Heart right ventricle (tissue), 16 donors: ENCODE measurements at regions not wholly inside any gene's neighbourhood (a gene's known extent, or its start where the extent isn't known, plus 50 kb on each side); places are given as distances from the start of the nearest gene placed in this dataset.

ENCODE experiments used
- ATAC-seq, 8 donors: fragments of 200-7000 bp; cut with Tn5 transposase; one replicate each; pipeline ENCODE4 v1.9.1; 2020; ENCODE audit warnings: mild to moderate bottlenecking in 8 of 8, moderate library complexity in 8 of 8, moderate number of reproducible peaks in 1 of 8
- DNase-seq, 2 donors: peaks; one replicate each; pipeline ENCODE4 v3.0.0-alpha.2; 2020
- H3K27ac ChIP-seq, 10 donors: fragments of 200-600 bp; sonication (generic) in 2 of 10; one replicate each; pipeline versions ENCODE4 v1.5.0 to v1.8.0; 2020 to 2022; ENCODE audit warnings: mild to moderate bottlenecking in 3 of 10
- H3K27me3 ChIP-seq, 7 donors: fragments of 200-600 bp; one replicate each; pipeline ENCODE4 v1.8.0; 2021 to 2022; ENCODE audit warnings: mild to moderate bottlenecking in 2 of 7
- H3K36me3 ChIP-seq, 9 donors: fragments of 200-600 bp; sonication (generic) in 1 of 9; one replicate each; pipeline versions ENCODE4 v1.5.0 to v1.8.0; 2020 to 2022; ENCODE audit warnings: mild to moderate bottlenecking in 2 of 9
- H3K4me1 ChIP-seq, 9 donors: fragments of 200-600 bp; sonication (generic) in 1 of 9; one replicate each; pipeline versions ENCODE4 v1.5.0 to v1.8.0; 2020 to 2022; ENCODE audit warnings: mild to moderate bottlenecking in 4 of 9
- H3K4me3 ChIP-seq, 10 donors: fragments of 200-600 bp; sonication (generic) in 2 of 10; one replicate each; pipeline versions ENCODE4 v1.5.0 to v1.8.0; 2020 to 2022; ENCODE audit warnings: mild to moderate bottlenecking in 7 of 10, moderate library complexity in 2 of 10
- H3K9me3 ChIP-seq, 11 donors: fragments of 200-600 bp in 10 of 11; sonication (generic) in 2 of 11; one replicate each; pipeline versions ENCODE4 v1.5.0 to v1.8.0; 2013 to 2022; ENCODE audit warnings: mild to moderate bottlenecking in 2 of 11, control low read depth in 1 of 11, moderate library complexity in 1 of 11
- CTCF ChIP-seq, 9 donors: fragments of 200-600 bp; sonication (generic) in 2 of 9; IDR thresholded peaks; one replicate each; pipeline versions ENCODE4 v1.5.0 to v1.8.0; 2021 to 2022; ENCODE audit warnings: antibody characterized with exemption in 9 of 9, mild to moderate bottlenecking in 5 of 9, moderate library complexity in 1 of 9
- WGBS, 2 donors: extraction: QIAGEN DNeasy Blood & Tissue Kit; methylation state at CpG; one replicate each; pipeline ENCODE4 v1.1.7; 2013; ENCODE audit warnings: inconsistent platforms in 1 of 2; 5-methylcytosine and 5-hydroxymethylcytosine counted together
- intact Hi-C, 10 donors: fragments of 100-400 bp; cut with DNase I; formaldehyde crosslinking; loops; one replicate each; pipeline versions ENCODE4 v1.11.1 to v1.14.2; 2022
- donor health status: Arrhythmogenic right ventricular cardiomyopathy.
- donor health status: ischemic (EF 13 %, LVEDD 7.1; RV severe dilation, severe dysfunction).
- donor health status: healthy with polysubstance abuse.
- donor health status: DM: no; HTN: yes; CAD: no.
- donor health status: DM: no; HTN: no; CAD: no.
- donor health status: ischemic (EF 25% LVEDD 6.9; RV normal size, moderate dysfunction).
- donor health status: ischemic (EF 25% LVEDD 5.7; RV mildly dilated, moderate dysfunction).
- donor health status: healthy.
- donor health status: DM: yes; HTN: yes; CAD: no.
- donor health status: Ischemic cardiomyopathy.
- donor health status: ischemic (EF 35%, LVEDD 5.7; RV mildly dilated, moderate dysfunction).
- donor health status: nonischemic (EF 11% LVEDD 7.7; RV severe dilation, severe dysfunction).
- donor health status: DM: yes; HTN: yes; CAD: no.
- donor health status: PGD.
- donor health status: ischemic (EF 29% LVEDD 5.4; RV normal size, mild dysfunction).
- donor health status: nonischemic (EF 23%, LVEDD 6.1; RV moderate dilation, normal function).

GRCh38 chr3:59317386-59317785 is 267.6 kb upstream of the CFAP20DC start:
- ATAC-seq (no peak), DNase-seq (no peak)
- 73 to 76% methylated on average over 6 of the region's 6 CpGs for WGBS, 2 donors
- no peak overlapping the region for H3K27ac ChIP-seq
- no peaks in the 10 kb centered on the region for H3K27me3 ChIP-seq
- H3K4me1 ChIP-seq, result peaks cover 0 to 15% (median 0%) of the 10 kb centered on the region in 9 donors
- intact Hi-C loops, result loop anchor here in 5 of 10 donors (10.0 kb wide), 2 partner anchors 257 to 537 kb away; no protein-coding TSS in a partner anchor
- H3K4me3 ChIP-seq, result no peak overlapping the region
- no peaks in the 10 kb centered on the region for H3K9me3 ChIP-seq
- no peaks in the 10 kb centered on the region for H3K36me3 ChIP-seq
- no peak for TF ChIP-seq CTCF (IDR thresholded peaks at IDR 0.05)

DNA sequence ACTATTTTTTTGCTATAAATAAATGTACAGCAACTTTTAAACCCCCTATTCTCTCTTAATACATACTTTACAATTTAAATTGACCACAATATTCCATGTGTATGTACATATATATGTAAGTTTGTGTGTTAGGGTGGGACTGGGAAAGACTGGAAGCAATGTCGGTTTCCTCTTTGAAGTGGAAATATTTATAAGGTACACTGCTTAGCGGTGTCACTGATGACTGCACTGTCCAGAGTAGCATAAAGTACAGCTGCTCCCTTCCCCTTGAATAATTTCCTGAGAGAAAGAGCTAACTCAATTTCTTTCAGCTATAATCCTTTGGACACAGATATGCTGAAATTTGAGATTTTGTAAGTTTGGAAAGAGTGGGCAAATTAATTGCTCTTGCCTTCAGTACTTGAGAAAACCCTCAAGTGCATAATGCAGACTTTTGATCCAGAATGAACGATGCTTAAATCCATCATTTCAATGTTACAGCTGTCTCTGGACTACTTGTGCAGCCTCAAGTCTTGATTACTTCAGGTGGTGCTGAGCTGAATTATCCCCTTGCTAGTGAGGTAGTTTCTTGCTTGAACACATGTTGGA is 267.0 kb upstream of the CFAP20DC start:
- no peak for DNase-seq
- WGBS, 2 donors, result 74 to 78% methylated on average over 3 of the region's 3 CpGs
- Histone ChIP-seq H3K4me1 (peaks cover 0 to 15% (median 0%) of the 10 kb centered on the region in 9 donors), H3K27me3 (no peaks in the 10 kb centered on the region), H3K4me3 (no peak overlapping the region), H3K27ac (no peak overlapping the region), H3K9me3 (no peaks in the 10 kb centered on the region), H3K36me3 (no peaks in the 10 kb centered on the region)
- intact Hi-C loops, result loop anchor here in 5 of 10 donors (10.0 kb wide), 2 partner anchors 258 to 538 kb away; no protein-coding TSS in a partner anchor
- TF ChIP-seq CTCF (IDR thresholded peaks at IDR 0.05), result no peak
- ATAC-seq, result no peak

- Histone ChIP-seq H3K27ac (no peak overlapping the region), H3K9me3 (no peaks in the 10 kb centered on the region), H3K27me3 (no peaks in the 10 kb centered on the region), H3K4me1 (no peaks in the 10 kb centered on the region), H3K36me3 (no peaks in the 10 kb centered on the region), H3K4me3 (no peak overlapping the region)
- peak; percentile 12 to 58 (median 51) for TF ChIP-seq CTCF (IDR thresholded peaks at IDR 0.05)
- peak; percentile 47 to 97 (median 82) for ATAC-seq
- intact Hi-C loops, result loop anchor here in 6 of 10 donors (5.0 to 10.0 kb wide), 4 partner anchors 259 to 544 kb away; no protein-coding TSS in a partner anchor
- peak; percentile 35 to 61 for DNase-seq
- 36 to 39% methylated on average over 2 of the region's 2 CpGs for WGBS, 2 donors
These were observed 263.5 kb upstream of the CFAP20DC start for GRCh38 chr3:59313365-59313764.

GRCh38 chr3:59311231-59311630 is 261.4 kb upstream of the CFAP20DC start:
- Histone ChIP-seq H3K36me3 (no peaks in the 10 kb centered on the region), H3K4me1 (no peaks in the 10 kb centered on the region), H3K4me3 (no peak overlapping the region), H3K27ac (no peak overlapping the region), H3K27me3 (no peaks in the 10 kb centered on the region), H3K9me3 (no peaks in the 10 kb centered on the region)
- WGBS, 2 donors, result 77 to 82% methylated on average over 3 of the region's 3 CpGs
- TF ChIP-seq CTCF (IDR thresholded peaks at IDR 0.05), result no peak
- ATAC-seq (no peak), DNase-seq (no peak)
- intact Hi-C loops, result loop anchor here in 6 of 10 donors (5.0 to 10.0 kb wide), 4 partner anchors 261 to 546 kb away; no protein-coding TSS in a partner anchor
